Mesenchymal stem cell (in vitro differentiated cells and primary cell): ENCODE measurements at regions not wholly inside any gene's neighbourhood (a gene's known extent, or its start where the extent isn't known, plus 50 kb on each side); places are given as distances from the start of the nearest gene placed in this dataset.

Source experiments
- DNase-seq: peaks from one replicate; pipeline ENCODE4 v3.0.0-alpha.2; 2013
- H2AFZ ChIP-seq: one replicate; pipeline ENCODE4 v1.6.1; 2013; ENCODE audit warnings: low read depth, mild to moderate bottlenecking, control low read depth, inconsistent platforms, low read length, moderate library complexity
- H2AK5ac ChIP-seq: 2 replicates; pipeline ENCODE4 v1.6.1; 2013; ENCODE audit warnings: low read length, moderate library complexity, mild to moderate bottlenecking, inconsistent platforms; ENCODE audit not compliant: severe bottlenecking
- H2BK120ac ChIP-seq: one replicate; pipeline ENCODE4 v1.6.1; 2013; ENCODE audit warnings: low read depth, mild to moderate bottlenecking, inconsistent platforms, low read length, moderate library complexity
- H2BK12ac ChIP-seq, 2 experiments: one replicate each; pipeline ENCODE4 v1.6.1; 2013; ENCODE audit warnings: inconsistent platforms in 2 of 2, low read length in 2 of 2, mild to moderate bottlenecking in 2 of 2, moderate library complexity in 2 of 2, control low read depth in 1 of 2
- H2BK15ac ChIP-seq: one replicate; pipeline ENCODE4 v1.6.1; 2013; ENCODE audit warnings: mild to moderate bottlenecking, low read depth, inconsistent platforms; ENCODE audit not compliant: poor library complexity, severe bottlenecking
- H2BK5ac ChIP-seq: 2 replicates; pipeline ENCODE4 v1.6.1; 2013; ENCODE audit warnings: low read depth, mild to moderate bottlenecking, low read length, control low read depth, inconsistent platforms; ENCODE audit not compliant: poor library complexity, severe bottlenecking
- H3K14ac ChIP-seq, 2 experiments: one replicate each; pipeline ENCODE4 v1.6.1; 2013; ENCODE audit warnings: inconsistent platforms in 2 of 2, low read length in 2 of 2, control low read depth in 1 of 2, mild to moderate bottlenecking in 1 of 2, moderate library complexity in 1 of 2
- H3K18ac ChIP-seq, 2 experiments: one replicate each; pipeline ENCODE4 v1.6.1; 2013; ENCODE audit warnings: inconsistent platforms in 2 of 2, low read length in 2 of 2, control low read depth in 1 of 2, low read depth in 1 of 2, mild to moderate bottlenecking in 1 of 2
- H3K23ac ChIP-seq, 2 experiments: one replicate each; pipeline ENCODE4 v1.6.1; 2013; ENCODE audit warnings: inconsistent platforms in 2 of 2, low read length in 2 of 2, mild to moderate bottlenecking in 2 of 2, moderate library complexity in 2 of 2, control low read depth in 1 of 2
- H3K27ac ChIP-seq: 2 replicates; pipeline ENCODE4 v1.5.1; 2013; ENCODE audit warnings: mild to moderate bottlenecking, moderate library complexity, low read length, control low read depth, inconsistent platforms; ENCODE audit not compliant: poor library complexity, severe bottlenecking
- H3K27me3 ChIP-seq, 2 experiments: 2 replicates each; pipeline versions ENCODE4 v1.6.1 to v1.7.0; 2013; ENCODE audit warnings: low read length in 2 of 2, mild to moderate bottlenecking in 2 of 2, moderate library complexity in 2 of 2, control low read depth in 1 of 2, inconsistent platforms in 1 of 2; ENCODE audit not compliant: control insufficient read depth in 1 of 2, insufficient read depth in 1 of 2
- H3K36me3 ChIP-seq, 2 experiments: 2 replicates each; pipeline versions ENCODE4 v1.6.1 to v1.7.0; 2013; ENCODE audit warnings: low read length in 2 of 2, control low read depth in 1 of 2, inconsistent platforms in 1 of 2, low read depth in 1 of 2, mild to moderate bottlenecking in 1 of 2; ENCODE audit not compliant: insufficient read depth in 2 of 2, control insufficient read depth in 1 of 2
- H3K4ac ChIP-seq, 2 experiments: one replicate each; pipeline ENCODE4 v1.6.1; 2013; ENCODE audit warnings: inconsistent platforms in 2 of 2, low read length in 2 of 2, mild to moderate bottlenecking in 2 of 2, moderate library complexity in 2 of 2, control low read depth in 1 of 2, low read depth in 1 of 2
- H3K4me1 ChIP-seq: 2 replicates; pipeline ENCODE4 v1.6.1; 2013; ENCODE audit warnings: low read depth, low read length, control low read depth; ENCODE audit not compliant: control insufficient read depth, insufficient read depth
- H3K4me2 ChIP-seq: 2 replicates; pipeline ENCODE4 v1.6.1; 2013; ENCODE audit warnings: low read length, mild to moderate bottlenecking, inconsistent platforms; ENCODE audit not compliant: poor library complexity, severe bottlenecking
- H3K4me3 ChIP-seq, 2 experiments: 2 replicates each; pipeline versions ENCODE4 v1.5.1 to v1.7.0; 2013; ENCODE audit warnings: low read length in 2 of 2, mild to moderate bottlenecking in 2 of 2, control low read depth in 1 of 2, low read depth in 1 of 2; ENCODE audit not compliant: insufficient read depth in 1 of 2
- H3K79me1 ChIP-seq: replicated peaks from 2 replicates; pipeline ENCODE4 v1.6.1; 2013; ENCODE audit warnings: mild to moderate bottlenecking, control low read depth, low read length, inconsistent platforms; ENCODE audit not compliant: poor library complexity, severe bottlenecking
- H3K9ac ChIP-seq: 2 replicates; pipeline ENCODE4 v1.7.0; 2013; ENCODE audit warnings: mild to moderate bottlenecking, low read length, moderate library complexity
- H3K9me3 ChIP-seq: 2 replicates; pipeline ENCODE4 v1.7.0; 2013; ENCODE audit warnings: mild to moderate bottlenecking, low read length; ENCODE audit not compliant: control insufficient read depth
- H4K8ac ChIP-seq: one replicate; pipeline ENCODE4 v1.6.1; 2013; ENCODE audit warnings: inconsistent platforms, mild to moderate bottlenecking, low read length, moderate library complexity
- H4K91ac ChIP-seq: one replicate; pipeline ENCODE4 v1.6.1; 2013; ENCODE audit warnings: mild to moderate bottlenecking, low read length, inconsistent platforms
- WGBS: methylation state at CpG from one replicate; pipeline ENCODE4 v1.1.7; 2013; ENCODE audit warnings: mixed read lengths; 5-methylcytosine and 5-hydroxymethylcytosine counted together

DNA sequence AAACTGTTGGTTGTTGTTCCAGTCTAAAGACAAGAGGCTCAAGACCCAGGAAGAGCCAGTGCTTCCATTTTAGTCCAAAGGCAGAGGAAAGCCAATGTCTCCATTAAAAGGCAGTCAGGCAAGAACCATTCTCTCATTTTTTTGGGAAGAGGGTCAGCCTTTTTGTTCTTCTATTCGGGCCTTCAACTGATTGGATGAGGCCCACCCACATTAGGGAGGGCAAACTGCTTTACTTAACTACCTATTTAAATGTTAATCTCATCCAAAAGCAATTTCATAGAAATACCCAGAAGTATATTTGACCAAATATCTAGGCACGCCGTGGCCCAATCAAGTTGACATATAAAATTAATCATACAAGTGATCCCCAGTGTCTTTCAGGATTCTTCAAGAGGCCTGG lies 104.4 kb upstream of the SYT6 start:
- Histone ChIP-seq H3K27ac (no peak overlapping the region), H3K4me1 (peaks cover 2% of the 10 kb centered on the region), H4K91ac (no peak overlapping the region), H4K8ac (no peak overlapping the region), H3K9ac (no peak overlapping the region), H2AK5ac (no peak overlapping the region), H3K79me1 (no peaks in the 10 kb centered on the region), H2BK5ac (no peak overlapping the region), H3K27me3 (peaks cover 43 to 67% of the 10 kb centered on the region in 2 experiments), H3K4me2 (no peak overlapping the region), H2BK120ac (no peak overlapping the region), H2AFZ (no peak overlapping the region), H3K23ac (no peak overlapping the region), H2BK15ac (no peak overlapping the region), H3K18ac (no peak overlapping the region), H3K4ac (no peak overlapping the region), H2BK12ac (no peak overlapping the region), H3K36me3 (no peaks in the 10 kb centered on the region), H3K4me3 (no peak overlapping the region), H3K9me3 (peaks cover 29% of the 10 kb centered on the region), H3K14ac (no peak overlapping the region)
- WGBS: 82% methylated on average over 3 of the region's 3 CpGs
- DNase-seq: no peak

- no peak overlapping the region for H4K91ac ChIP-seq
Observed at GRCh38 chr1:114257554-114257953, 103.9 kb upstream of the SYT6 start.

DNA sequence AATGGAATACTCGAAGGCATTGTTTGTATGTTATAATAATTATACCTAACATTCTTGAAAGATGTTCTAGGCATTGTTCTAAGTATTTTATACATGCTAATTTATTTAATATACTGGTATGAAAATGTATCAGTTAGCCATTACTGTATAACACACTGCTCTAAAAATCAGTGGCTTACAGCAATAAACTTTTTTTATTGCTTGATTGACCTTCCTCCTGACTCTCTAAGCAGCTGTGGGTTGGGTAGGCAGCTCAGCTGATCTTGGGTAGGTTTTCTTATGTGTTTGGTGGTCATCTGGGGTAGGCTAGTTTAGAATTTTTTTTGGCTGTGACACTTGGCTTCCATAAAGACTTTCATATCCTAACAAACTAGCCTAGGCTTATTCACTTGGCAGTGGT lies 100.2 kb upstream of the SYT6 start:
- WGBS: no CpG with 5 or more reads among the region's 1 CpG
- H2BK5ac ChIP-seq: no peak overlapping the region
- no peak for DNase-seq

More at GRCh38 chr1:114257554-114257953, 103.9 kb upstream of the SYT6 start:
- no peaks in the 10 kb centered on the region for H3K79me1 ChIP-seq
- no peak overlapping the region for H3K27ac ChIP-seq
- H3K9me3 ChIP-seq: peaks cover 29% of the 10 kb centered on the region
- no peak overlapping the region for H4K8ac ChIP-seq
- peaks cover 1% of the 10 kb centered on the region for H3K4me1 ChIP-seq
- WGBS: 73% methylated on average over 1 of the region's 1 CpG
- no peak for DNase-seq
- no peak overlapping the region for H2BK120ac ChIP-seq
- H3K36me3 ChIP-seq: no peaks in the 10 kb centered on the region
- H3K4ac ChIP-seq: no peak overlapping the region
- no peak overlapping the region for H2BK15ac ChIP-seq
- H3K23ac ChIP-seq: no peak overlapping the region
- H3K4me2 ChIP-seq: no peak overlapping the region
- no peak overlapping the region for H2BK12ac ChIP-seq
- no peak overlapping the region for H3K4me3 ChIP-seq
- H2AFZ ChIP-seq: no peak overlapping the region
- H3K18ac ChIP-seq: no peak overlapping the region
- no peak overlapping the region for H2AK5ac ChIP-seq
- no peak overlapping the region for H3K14ac ChIP-seq
- no peak overlapping the region for H3K9ac ChIP-seq
- H3K27me3 ChIP-seq: peaks cover 38 to 62% of the 10 kb centered on the region in 2 experiments
- H2BK5ac ChIP-seq: no peak overlapping the region

DNA sequence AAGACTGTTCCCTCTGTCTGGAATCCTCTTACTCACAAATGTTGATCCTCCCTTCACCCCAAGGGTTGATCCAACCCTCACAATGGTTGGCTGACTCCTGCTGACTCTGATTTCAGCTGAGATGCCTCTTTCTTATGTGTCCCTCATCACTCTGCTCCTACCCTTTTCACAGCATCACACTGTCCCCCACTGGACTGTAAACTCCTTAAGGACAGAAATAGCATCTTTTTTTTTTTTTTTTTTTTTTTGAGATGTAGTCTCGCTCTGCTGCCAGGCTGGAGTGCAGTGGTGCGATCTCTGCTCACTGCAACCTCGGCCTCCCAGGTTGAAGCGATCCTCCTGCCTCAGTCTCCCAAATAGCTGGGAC lies 97.9 kb upstream of the SYT6 start:
- no peak overlapping the region for H4K91ac ChIP-seq

More for the DNA sequence above, 100.2 kb upstream of the SYT6 start:
- Histone ChIP-seq H2AFZ (no peak overlapping the region), H3K4ac (no peak overlapping the region), H2BK15ac (no peak overlapping the region), H3K14ac (no peak overlapping the region), H3K4me1 (no peaks in the 10 kb centered on the region), H3K9ac (no peak overlapping the region), H3K23ac (no peak overlapping the region), H3K4me2 (no peak overlapping the region), H3K36me3 (no peaks in the 10 kb centered on the region), H3K4me3 (no peak overlapping the region), H3K79me1 (no peaks in the 10 kb centered on the region), H4K8ac (no peak overlapping the region), H2BK120ac (no peak overlapping the region), H4K91ac (no peak overlapping the region), H2BK12ac (no peak overlapping the region), H3K9me3 (peaks cover 29% of the 10 kb centered on the region), H3K27ac (no peak overlapping the region), H2AK5ac (no peak overlapping the region), H3K18ac (no peak overlapping the region), H3K27me3 (peaks cover 31 to 47% of the 10 kb centered on the region in 2 experiments)

More for the DNA sequence above, 97.9 kb upstream of the SYT6 start:
- H2BK12ac ChIP-seq: no peak overlapping the region
- no peak overlapping the region for H2AK5ac ChIP-seq
- no peaks in the 10 kb centered on the region for H3K79me1 ChIP-seq
- no peak overlapping the region for H4K8ac ChIP-seq
- no peak overlapping the region for H3K27ac ChIP-seq
- H3K4me3 ChIP-seq: no peak overlapping the region
- no peaks in the 10 kb centered on the region for H3K36me3 ChIP-seq
- H3K9ac ChIP-seq: no peak overlapping the region
- H3K23ac ChIP-seq: no peak overlapping the region
- H2BK15ac ChIP-seq: no peak overlapping the region
- no peak for DNase-seq
- H3K27me3 ChIP-seq: peaks cover 18 to 35% of the 10 kb centered on the region in 2 experiments
- no peaks in the 10 kb centered on the region for H3K4me1 ChIP-seq
- no peak overlapping the region for H3K4me2 ChIP-seq
- no peak overlapping the region for H3K18ac ChIP-seq
- H3K4ac ChIP-seq: no peak overlapping the region
- no peak overlapping the region for H2BK120ac ChIP-seq
- H3K9me3 ChIP-seq: peaks cover 29% of the 10 kb centered on the region
- H2BK5ac ChIP-seq: no peak overlapping the region
- no CpG with 5 or more reads among the region's 4 CpGs for WGBS
- H2AFZ ChIP-seq: no peak overlapping the region
- no peak overlapping the region for H3K14ac ChIP-seq
